NB4 (cell line): ENCODE measurements at regions not wholly inside any gene's neighbourhood (a gene's known extent, or its start where the extent isn't known, plus 50 kb on each side); places are given as distances from the start of the nearest gene placed in this dataset.

Source experiments
- DNase-seq: peaks from one replicate; pipeline ENCODE4 v3.0.0; 2010; ENCODE audit warnings: low read depth
- H3K4me3 ChIP-seq: one replicate; pipeline ENCODE4 v1.5.1; 2011; ENCODE audit warnings: mild to moderate bottlenecking, low read depth, low read length, moderate library complexity
- MYC ChIP-seq: IDR thresholded peaks from 2 replicates; pipeline ENCODE4 v1.6.1; 2011; ENCODE audit warnings: low read depth, low read length
- POLR2A ChIP-seq: IDR thresholded peaks from 2 replicates; pipeline ENCODE4 v1.6.1; 2011; ENCODE audit warnings: mild to moderate bottlenecking; ENCODE audit not compliant: insufficient read length; ENCODE audit errors: extremely low read depth
- TF ChIP-seq, protein P1 (sequence below): IDR thresholded peaks from one replicate; pipeline ENCODE4 v1.5.1; 2012; ENCODE audit warnings: low read depth, low read length
- TF ChIP-seq, protein P2 (sequence below): IDR thresholded peaks from 2 replicates; pipeline ENCODE4 v1.6.1; 2011; ENCODE audit warnings: low read depth, low read length

DNA sequence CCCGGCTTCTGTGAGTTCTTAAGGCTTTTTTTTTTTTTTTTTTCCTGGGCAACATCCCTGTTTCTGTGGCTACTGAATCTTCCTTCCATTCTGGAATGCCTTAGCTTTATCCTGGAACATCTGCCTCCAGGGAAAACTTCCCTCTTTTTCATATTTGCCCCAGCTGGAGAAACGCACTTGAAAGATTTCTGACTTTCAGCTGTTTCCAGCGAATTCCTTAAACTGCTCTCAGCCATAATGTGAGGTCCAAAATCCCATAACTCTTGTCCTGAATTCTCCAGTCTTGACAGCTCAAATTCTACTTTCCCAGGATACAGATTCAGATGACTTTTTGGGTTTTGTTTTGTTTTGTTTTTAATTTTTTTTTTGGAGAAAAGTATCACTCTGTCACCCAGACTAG, 263.6 kb upstream of the AUTS2 start:
- no peak overlapping the region for H3K4me3 ChIP-seq
- TF ChIP-seq POLR2A = no peak
- TF ChIP-seq, protein P1, sequence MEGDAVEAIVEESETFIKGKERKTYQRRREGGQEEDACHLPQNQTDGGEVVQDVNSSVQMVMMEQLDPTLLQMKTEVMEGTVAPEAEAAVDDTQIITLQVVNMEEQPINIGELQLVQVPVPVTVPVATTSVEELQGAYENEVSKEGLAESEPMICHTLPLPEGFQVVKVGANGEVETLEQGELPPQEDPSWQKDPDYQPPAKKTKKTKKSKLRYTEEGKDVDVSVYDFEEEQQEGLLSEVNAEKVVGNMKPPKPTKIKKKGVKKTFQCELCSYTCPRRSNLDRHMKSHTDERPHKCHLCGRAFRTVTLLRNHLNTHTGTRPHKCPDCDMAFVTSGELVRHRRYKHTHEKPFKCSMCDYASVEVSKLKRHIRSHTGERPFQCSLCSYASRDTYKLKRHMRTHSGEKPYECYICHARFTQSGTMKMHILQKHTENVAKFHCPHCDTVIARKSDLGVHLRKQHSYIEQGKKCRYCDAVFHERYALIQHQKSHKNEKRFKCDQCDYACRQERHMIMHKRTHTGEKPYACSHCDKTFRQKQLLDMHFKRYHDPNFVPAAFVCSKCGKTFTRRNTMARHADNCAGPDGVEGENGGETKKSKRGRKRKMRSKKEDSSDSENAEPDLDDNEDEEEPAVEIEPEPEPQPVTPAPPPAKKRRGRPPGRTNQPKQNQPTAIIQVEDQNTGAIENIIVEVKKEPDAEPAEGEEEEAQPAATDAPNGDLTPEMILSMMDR = no peak
- TF ChIP-seq MYC = no peak
- TF ChIP-seq, protein P2, sequence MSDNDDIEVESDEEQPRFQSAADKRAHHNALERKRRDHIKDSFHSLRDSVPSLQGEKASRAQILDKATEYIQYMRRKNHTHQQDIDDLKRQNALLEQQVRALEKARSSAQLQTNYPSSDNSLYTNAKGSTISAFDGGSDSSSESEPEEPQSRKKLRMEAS = no peak
- no peak for DNase-seq

DNA sequence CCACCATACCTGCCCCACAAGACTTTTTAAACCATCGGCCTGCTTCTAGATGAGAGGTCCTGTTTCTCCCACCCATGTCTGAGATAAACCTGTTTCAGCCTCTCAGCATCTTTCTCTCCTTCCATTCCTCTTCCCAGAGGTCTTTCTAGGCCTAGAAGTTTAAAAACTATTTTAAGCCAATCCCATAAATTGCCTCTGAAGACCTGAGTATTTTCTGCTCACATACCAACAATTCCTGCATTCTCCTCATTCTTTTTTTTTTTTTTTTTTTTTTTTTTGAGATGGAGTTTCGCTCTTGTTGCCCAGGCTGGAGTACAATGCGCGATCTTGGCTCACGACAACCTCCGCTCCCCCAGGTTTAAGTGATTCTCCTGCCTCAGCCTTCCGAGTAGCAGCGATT, 262.9 kb upstream of the AUTS2 start:
- no peak for DNase-seq
- no peak for TF ChIP-seq POLR2A
- TF ChIP-seq MYC = no peak
- TF ChIP-seq, protein P2 = no peak
- TF ChIP-seq, protein P1 = no peak
- no peak overlapping the region for H3K4me3 ChIP-seq

DNA sequence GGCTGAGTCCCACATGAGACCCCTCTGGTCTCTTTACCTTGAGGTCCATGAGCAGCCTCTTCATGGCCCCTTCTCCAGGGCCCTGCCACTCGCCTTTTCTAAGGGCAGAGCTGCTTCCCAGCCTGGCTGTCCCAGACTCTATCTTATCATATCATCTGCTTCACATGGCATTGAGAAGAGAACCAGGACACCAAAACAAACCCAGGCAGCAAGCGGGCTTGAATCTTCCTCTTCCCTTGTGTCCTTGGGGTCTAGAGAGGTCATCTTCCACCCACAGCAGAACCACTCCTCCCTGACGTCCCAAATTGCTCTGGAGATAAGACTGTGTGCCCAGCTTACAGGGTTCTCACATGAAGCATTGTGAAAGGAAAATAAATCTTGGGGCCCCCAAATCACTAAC, 261.3 kb upstream of the AUTS2 start:
- TF ChIP-seq, protein P2 = no peak
- TF ChIP-seq MYC (no peak), POLR2A (no peak)
- TF ChIP-seq, protein P1 = no peak
- H3K4me3 ChIP-seq = no peak overlapping the region
- no peak for DNase-seq

DNA sequence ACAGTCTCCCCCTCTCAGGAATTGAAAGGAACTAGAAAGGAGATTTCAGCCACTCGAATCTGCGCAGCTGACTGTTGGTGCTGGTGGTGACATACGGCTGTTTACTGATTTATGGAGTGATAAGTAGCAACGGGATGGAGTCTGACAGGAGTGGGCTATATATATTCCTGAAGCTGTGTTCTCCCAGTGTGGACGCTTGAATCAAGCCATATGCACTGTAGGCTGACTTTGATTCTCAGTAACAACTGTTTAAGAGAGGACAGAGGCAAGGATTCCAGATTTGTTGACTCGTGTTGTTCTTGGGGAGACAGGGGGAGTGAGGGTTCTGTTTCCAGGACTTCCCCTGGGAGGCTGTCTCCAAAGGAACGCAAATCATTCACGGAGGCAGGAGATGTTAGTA, 260.1 kb upstream of the AUTS2 start:
- no peak for DNase-seq
- TF ChIP-seq, protein P1 = no peak

DNA sequence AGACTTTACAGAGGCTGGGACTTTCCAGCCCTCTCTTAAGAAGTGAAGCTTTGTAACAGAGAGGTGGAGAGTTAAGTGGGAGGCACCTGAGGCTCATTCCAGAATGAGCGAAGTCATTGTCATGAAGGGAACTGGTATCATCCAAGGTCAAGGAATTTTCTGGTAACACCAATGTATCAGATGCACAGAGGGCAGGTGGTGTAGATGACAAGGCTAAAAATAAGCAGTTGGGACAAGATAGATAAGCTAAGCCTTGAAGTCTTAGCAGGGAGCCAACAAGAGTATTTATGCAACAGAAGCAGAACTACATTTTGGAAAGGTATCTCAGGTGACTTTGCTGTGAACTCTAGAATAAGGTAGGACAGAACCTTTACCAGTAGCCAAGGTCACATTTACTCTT, 257.0 kb upstream of the AUTS2 start:
- no peak for DNase-seq
- H3K4me3 ChIP-seq = no peak overlapping the region
- TF ChIP-seq POLR2A (no peak), MYC (no peak)
- TF ChIP-seq, protein P1 = no peak
- TF ChIP-seq, protein P2 = no peak

More for the DNA sequence above, 260.1 kb upstream of the AUTS2 start:
- H3K4me3 ChIP-seq = no peak overlapping the region

DNA sequence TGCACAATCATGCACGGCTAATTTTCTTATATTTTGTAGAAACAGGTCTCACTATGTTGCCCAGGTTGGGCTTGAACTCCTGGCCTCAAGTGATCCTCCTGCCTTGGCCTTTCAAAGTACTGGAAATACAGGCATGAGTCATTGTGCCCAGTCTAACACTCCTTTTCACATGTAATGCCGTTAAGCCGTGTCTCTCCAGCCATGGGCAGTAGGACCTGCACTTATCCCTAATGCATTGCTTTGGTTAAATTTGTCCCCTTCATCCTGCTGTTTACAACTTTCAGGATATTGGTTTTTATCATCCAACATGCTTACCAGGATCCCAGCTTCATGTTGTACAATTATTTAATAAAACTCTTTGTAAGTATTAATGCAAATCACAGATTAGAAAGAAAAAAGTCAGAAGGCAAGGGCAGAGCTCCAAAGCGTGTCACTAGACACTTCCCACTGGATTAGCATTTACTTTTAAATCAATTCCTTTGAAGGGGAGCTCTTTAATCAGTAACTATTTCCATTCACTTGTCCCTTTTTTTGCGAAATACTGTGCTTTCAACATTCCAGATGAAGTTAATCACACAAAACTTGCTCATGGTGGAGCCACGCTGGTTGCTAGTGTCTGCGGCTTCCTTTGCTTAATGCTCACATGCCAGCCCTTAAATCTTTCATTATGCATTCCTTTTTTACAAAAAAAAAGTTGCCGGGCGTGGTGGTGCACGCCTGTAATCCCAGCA, 256.0 kb upstream of the AUTS2 start:
- DNase-seq = no peak
- no peak for TF ChIP-seq MYC
- TF ChIP-seq, protein P1 = no peak
- TF ChIP-seq, protein P2 = no peak
- no peak for TF ChIP-seq POLR2A
- no peak overlapping the region for H3K4me3 ChIP-seq
